NK-92 treated with Interleukin-12 subunit alpha and Interleukin-12 subunit beta, amount 100 ng/mL, for 24 hours (cell line): ENCODE measurements at regions not wholly inside any gene's neighbourhood (a gene's known extent, or its start where the extent isn't known, plus 50 kb on each side); places are given as distances from the start of the nearest gene placed in this dataset.
"Not testable (repeated sequence)": the region's sequence is repeated elsewhere in the genome, so short reads cannot be mapped to it uniquely, and the experiment has no call there.

Experiments used
- DNase-seq: peaks from one replicate; lab custom pipeline; 2025; lab: John Stamatoyannopoulos, UW

GRCh38 chrY:9118704-9119103 lies 218.6 kb upstream of the TSPY4 start:
- no peak for DNase-seq

- no peak for DNase-seq
Measured at GRCh38 chrY:9124623-9125022, 212.6 kb upstream of the TSPY4 start.

GRCh38 chrY:9126545-9126944 lies 210.7 kb upstream of the TSPY4 start:
- no peak for DNase-seq

GRCh38 chrY:9143366-9143765 lies 193.9 kb upstream of the TSPY4 start:
- DNase-seq = peak; percentile 0

- DNase-seq = not testable (repeated sequence)
Measured at GRCh38 chrY:9154552-9154951, 182.7 kb upstream of the TSPY4 start.

- DNase-seq = no peak
Measured at GRCh38 chrY:9155721-9156120, 181.5 kb upstream of the TSPY4 start.

GRCh38 chrY:9158616-9159015 lies 178.6 kb upstream of the TSPY4 start:
- no peak for DNase-seq

GRCh38 chrY:9160331-9160730 lies 176.9 kb upstream of the TSPY4 start:
- DNase-seq = not testable (repeated sequence)

- DNase-seq = not testable (repeated sequence)
Measured at GRCh38 chrY:9160976-9161375, 176.3 kb upstream of the TSPY4 start.

- not testable (repeated sequence) for DNase-seq
Measured at GRCh38 chrY:9161990-9162389, 175.3 kb upstream of the TSPY4 start.

- DNase-seq = not testable (repeated sequence)
Measured at GRCh38 chrY:9162424-9162823, 174.8 kb upstream of the TSPY4 start.

- DNase-seq = not testable (repeated sequence)
Measured at GRCh38 chrY:9177641-9178040, 159.6 kb upstream of the TSPY4 start.

GRCh38 chrY:9184827-9185226 lies 152.4 kb upstream of the TSPY4 start:
- DNase-seq = not testable (repeated sequence)

GRCh38 chrY:9207082-9207481 lies 130.2 kb upstream of the TSPY4 start:
- not testable (repeated sequence) for DNase-seq

- DNase-seq = no peak
Measured at GRCh38 chrY:9226409-9226808, 110.9 kb upstream of the TSPY4 start.

GRCh38 chrY:9257255-9257654 lies 80.0 kb upstream of the TSPY4 start:
- DNase-seq = no peak

GRCh38 chrY:9257725-9258124 lies 79.5 kb upstream of the TSPY4 start:
- no peak for DNase-seq

- DNase-seq = no peak
Measured at GRCh38 chrY:9259368-9259767, 77.9 kb upstream of the TSPY4 start.

GRCh38 chrY:9260426-9260825 lies 76.8 kb upstream of the TSPY4 start:
- no peak for DNase-seq

GRCh38 chrY:9265551-9265950 lies 71.7 kb upstream of the TSPY4 start:
- DNase-seq = no peak

- not testable (repeated sequence) for DNase-seq
Measured at GRCh38 chrY:9270351-9270750, 66.9 kb upstream of the TSPY4 start.

- not testable (repeated sequence) for DNase-seq
Measured at GRCh38 chrY:9272847-9273246, 64.4 kb upstream of the TSPY4 start.

- not testable (repeated sequence) for DNase-seq
Measured at GRCh38 chrY:9278842-9279241, 58.4 kb upstream of the TSPY4 start.
